ENCODE measurements at regions not wholly inside any gene's neighbourhood (a gene's known extent, or its start where the extent isn't known, plus 50 kb on each side); places are given as distances from the start of the nearest gene placed in this dataset.
"Not testable (repeated sequence)": the region's sequence is repeated elsewhere in the genome, so short reads cannot be mapped to it uniquely, and the experiment has no call there.

DNA sequence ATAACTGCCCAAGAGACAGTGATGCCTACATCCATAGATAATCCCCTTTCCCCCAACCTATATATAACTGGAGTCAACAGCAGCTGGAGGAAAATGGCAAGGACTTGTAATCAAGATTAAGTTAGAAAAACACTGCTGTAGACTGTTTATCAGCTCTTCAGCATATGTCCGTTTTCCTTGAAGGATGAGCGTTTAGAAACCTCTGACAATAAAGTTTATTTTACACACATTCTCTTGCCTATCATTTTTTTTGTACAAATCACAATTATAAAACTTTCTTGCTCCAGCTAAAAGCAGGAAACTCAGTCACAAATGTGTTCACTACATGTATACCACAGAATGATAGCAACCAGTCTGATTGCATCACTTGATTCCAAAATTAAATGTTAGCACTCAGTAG is 50.8 kb downstream of the PPIAL4G start:
- FAIRE-seq; H3K27ac ChIP-seq (ENCODE audit: extremely low read length, insufficient read depth, low read length); CTCF ChIA-PET (ENCODE audit: low intra/inter-chr PET ratio, low total read pairs); H3K27me3 ChIP-seq (ENCODE audit: control insufficient read depth in 1 of 2, insufficient read depth in 2 of 2, low read length in 2 of 2); intact Hi-C loops (cut with micrococcal nuclease; ENCODE audit: unreplicated experiment); BruUV-seq (replicated peaks); H4K20me1 ChIP-seq (ENCODE audit: insufficient read depth, low read length); H3K79me2 ChIP-seq (ENCODE audit: insufficient read depth, low read length); POLR2A ChIA-PET; ATAC-seq; H3K36me3 ChIP-seq (replicated peaks in 1 of 2; ENCODE audit: control insufficient read depth in 1 of 2, insufficient read depth in 2 of 2, low read length in 2 of 2); H3K9me3 ChIP-seq (ENCODE audit: low read length); H3K4me2 ChIP-seq (ENCODE audit: low read depth, low read length); DNase-seq (ENCODE audit: low spot score); H3K9ac ChIP-seq (ENCODE audit: insufficient read depth, low read depth, low read length); H2AFZ ChIP-seq (ENCODE audit: low read length); H3K4me3 ChIP-seq (replicated peaks in 1 of 3; ENCODE audit: insufficient read depth in 1 of 3, low read depth in 2 of 3, low read length in 3 of 3): not testable (repeated sequence)
- H3K4me1 ChIP-seq (ENCODE audit: insufficient read depth, low read length), result peaks cover 32% of the 10 kb centered on the region
- in situ Hi-C loops (cut with HindIII; ENCODE audit: extremely low pct_ligation_motif_present, low pct_unique_long_range_greater_than_20kb), result loop anchor here (10.0 kb wide), 1 partner anchor 48 kb away; no protein-coding TSS in a partner anchor
- whole genome bisulfite sequencing (ENCODE audit: low lambda C conversion rate), result 91% methylated on average over 2 of the region's 2 CpGs

DNA sequence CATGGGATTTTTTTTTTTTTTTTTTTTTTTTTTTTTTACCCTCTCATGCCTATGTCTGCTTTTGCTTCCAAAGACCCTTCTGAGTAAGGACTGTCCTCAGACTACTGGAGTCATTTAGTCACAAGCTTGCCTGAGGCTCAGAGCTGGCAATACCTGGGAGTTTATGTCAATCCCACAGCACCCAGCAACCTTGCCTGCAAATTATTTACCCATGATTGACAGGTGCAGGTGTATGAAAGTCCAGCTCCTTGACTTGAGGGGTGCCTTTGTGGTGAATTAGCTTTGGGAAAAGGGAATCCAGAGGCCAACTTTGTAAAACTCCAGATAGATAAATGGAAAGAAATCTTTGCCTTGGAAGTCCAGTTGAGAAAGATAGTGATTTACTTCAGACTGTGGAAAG is 53.2 kb downstream of the PPIAL4G start:
- H3K79me2 ChIP-seq (ENCODE audit: insufficient read depth, low read length); H3K27me3 ChIP-seq (ENCODE audit: control insufficient read depth in 1 of 2, insufficient read depth in 2 of 2, low read length in 2 of 2); H3K4me2 ChIP-seq (ENCODE audit: low read depth, low read length); H2AFZ ChIP-seq (ENCODE audit: low read length); H4K20me1 ChIP-seq (ENCODE audit: insufficient read depth, low read length); H3K36me3 ChIP-seq (replicated peaks in 1 of 2; ENCODE audit: control insufficient read depth in 1 of 2, insufficient read depth in 2 of 2, low read length in 2 of 2); H3K4me3 ChIP-seq (replicated peaks in 1 of 3; ENCODE audit: insufficient read depth in 1 of 3, low read depth in 2 of 3, low read length in 3 of 3); CTCF ChIA-PET (ENCODE audit: low intra/inter-chr PET ratio, low total read pairs); ATAC-seq; H3K9ac ChIP-seq (ENCODE audit: insufficient read depth, low read depth, low read length); H3K27ac ChIP-seq (ENCODE audit: extremely low read length, insufficient read depth, low read length); BruUV-seq (replicated peaks); intact Hi-C loops (cut with micrococcal nuclease; ENCODE audit: unreplicated experiment); H3K9me3 ChIP-seq (ENCODE audit: low read length); DNase-seq (ENCODE audit: low spot score); FAIRE-seq: not testable (repeated sequence)
- peaks cover 56% of the 10 kb centered on the region for H3K4me1 ChIP-seq (ENCODE audit: insufficient read depth, low read length)
- in situ Hi-C loops (cut with HindIII; ENCODE audit: extremely low pct_ligation_motif_present, low pct_unique_long_range_greater_than_20kb), result loop anchor here (10.0 kb wide), 1 partner anchor 45 kb away; no protein-coding TSS in a partner anchor
- TF ChIP-seq, protein P1, sequence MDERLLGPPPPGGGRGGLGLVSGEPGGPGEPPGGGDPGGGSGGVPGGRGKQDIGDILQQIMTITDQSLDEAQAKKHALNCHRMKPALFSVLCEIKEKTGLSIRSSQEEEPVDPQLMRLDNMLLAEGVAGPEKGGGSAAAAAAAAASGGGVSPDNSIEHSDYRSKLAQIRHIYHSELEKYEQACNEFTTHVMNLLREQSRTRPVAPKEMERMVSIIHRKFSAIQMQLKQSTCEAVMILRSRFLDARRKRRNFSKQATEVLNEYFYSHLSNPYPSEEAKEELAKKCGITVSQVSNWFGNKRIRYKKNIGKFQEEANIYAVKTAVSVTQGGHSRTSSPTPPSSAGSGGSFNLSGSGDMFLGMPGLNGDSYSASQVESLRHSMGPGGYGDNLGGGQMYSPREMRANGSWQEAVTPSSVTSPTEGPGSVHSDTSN (CRISPR knock-in tag; IDR thresholded peaks at IDR 0.05), result peak; percentile 73
- TF ChIP-seq, protein P2, sequence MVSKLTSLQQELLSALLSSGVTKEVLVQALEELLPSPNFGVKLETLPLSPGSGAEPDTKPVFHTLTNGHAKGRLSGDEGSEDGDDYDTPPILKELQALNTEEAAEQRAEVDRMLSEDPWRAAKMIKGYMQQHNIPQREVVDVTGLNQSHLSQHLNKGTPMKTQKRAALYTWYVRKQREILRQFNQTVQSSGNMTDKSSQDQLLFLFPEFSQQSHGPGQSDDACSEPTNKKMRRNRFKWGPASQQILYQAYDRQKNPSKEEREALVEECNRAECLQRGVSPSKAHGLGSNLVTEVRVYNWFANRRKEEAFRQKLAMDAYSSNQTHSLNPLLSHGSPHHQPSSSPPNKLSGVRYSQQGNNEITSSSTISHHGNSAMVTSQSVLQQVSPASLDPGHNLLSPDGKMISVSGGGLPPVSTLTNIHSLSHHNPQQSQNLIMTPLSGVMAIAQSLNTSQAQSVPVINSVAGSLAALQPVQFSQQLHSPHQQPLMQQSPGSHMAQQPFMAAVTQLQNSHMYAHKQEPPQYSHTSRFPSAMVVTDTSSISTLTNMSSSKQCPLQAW (CRISPR knock-in tag; IDR thresholded peaks at IDR 0.05), result 0 out of 2 replicates have a peak, but pooled peaks have one; percentile 33
- TF ChIP-seq, protein P3, sequence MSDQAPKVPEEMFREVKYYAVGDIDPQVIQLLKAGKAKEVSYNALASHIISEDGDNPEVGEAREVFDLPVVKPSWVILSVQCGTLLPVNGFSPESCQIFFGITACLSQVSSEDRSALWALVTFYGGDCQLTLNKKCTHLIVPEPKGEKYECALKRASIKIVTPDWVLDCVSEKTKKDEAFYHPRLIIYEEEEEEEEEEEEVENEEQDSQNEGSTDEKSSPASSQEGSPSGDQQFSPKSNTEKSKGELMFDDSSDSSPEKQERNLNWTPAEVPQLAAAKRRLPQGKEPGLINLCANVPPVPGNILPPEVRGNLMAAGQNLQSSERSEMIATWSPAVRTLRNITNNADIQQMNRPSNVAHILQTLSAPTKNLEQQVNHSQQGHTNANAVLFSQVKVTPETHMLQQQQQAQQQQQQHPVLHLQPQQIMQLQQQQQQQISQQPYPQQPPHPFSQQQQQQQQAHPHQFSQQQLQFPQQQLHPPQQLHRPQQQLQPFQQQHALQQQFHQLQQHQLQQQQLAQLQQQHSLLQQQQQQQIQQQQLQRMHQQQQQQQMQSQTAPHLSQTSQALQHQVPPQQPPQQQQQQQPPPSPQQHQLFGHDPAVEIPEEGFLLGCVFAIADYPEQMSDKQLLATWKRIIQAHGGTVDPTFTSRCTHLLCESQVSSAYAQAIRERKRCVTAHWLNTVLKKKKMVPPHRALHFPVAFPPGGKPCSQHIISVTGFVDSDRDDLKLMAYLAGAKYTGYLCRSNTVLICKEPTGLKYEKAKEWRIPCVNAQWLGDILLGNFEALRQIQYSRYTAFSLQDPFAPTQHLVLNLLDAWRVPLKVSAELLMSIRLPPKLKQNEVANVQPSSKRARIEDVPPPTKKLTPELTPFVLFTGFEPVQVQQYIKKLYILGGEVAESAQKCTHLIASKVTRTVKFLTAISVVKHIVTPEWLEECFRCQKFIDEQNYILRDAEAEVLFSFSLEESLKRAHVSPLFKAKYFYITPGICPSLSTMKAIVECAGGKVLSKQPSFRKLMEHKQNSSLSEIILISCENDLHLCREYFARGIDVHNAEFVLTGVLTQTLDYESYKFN (CRISPR knock-in tag; conservative IDR thresholded peaks at IDR 0.05), result 0 out of 2 replicates have a peak, but pooled peaks have one; percentile 20
- POLR2A ChIA-PET, result interaction anchor here (2.2 kb wide), 1 partner anchor 41 kb away, joined by 8 read pairs; no protein-coding TSS in a partner anchor

DNA sequence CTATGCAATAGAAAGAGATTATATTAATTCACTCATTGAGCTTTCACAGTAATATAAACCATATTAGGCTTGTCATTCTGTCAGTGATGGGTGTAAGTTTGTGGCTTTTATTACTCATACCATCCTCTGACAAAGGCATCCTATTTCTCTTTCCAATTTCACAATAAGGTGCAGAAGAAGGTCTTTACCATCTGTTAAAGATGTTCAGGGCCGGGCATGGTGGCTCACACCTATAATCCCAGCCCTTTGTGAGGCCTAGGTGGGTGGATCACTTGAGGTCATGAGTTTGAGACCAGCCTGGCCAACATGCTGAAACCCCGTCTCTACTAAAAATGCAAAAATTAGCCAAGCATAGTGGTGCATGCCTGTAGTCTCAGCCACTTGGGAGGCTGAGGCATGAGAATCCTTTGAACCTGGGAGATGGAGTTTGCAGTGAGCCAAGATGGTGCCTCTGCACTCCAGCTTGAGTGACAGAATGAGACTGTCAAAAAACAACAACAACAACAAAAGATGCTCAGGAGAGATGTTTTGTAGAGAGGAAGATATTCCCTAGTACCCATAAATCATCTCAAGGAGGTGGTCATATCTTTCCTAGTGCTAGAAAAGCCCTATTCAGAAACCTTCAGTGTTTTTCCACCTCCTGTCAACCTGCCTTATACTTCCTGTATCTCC is 56.0 kb downstream of the PPIAL4G start:
- H3K27me3 ChIP-seq (ENCODE audit: control insufficient read depth in 1 of 2, insufficient read depth in 2 of 2, low read length in 2 of 2); intact Hi-C loops (cut with micrococcal nuclease; ENCODE audit: unreplicated experiment); ATAC-seq; H3K9ac ChIP-seq (ENCODE audit: insufficient read depth, low read depth, low read length); FAIRE-seq; H3K36me3 ChIP-seq (replicated peaks in 1 of 2; ENCODE audit: control insufficient read depth in 1 of 2, insufficient read depth in 2 of 2, low read length in 2 of 2); H3K79me2 ChIP-seq (ENCODE audit: insufficient read depth, low read length); H2AFZ ChIP-seq (ENCODE audit: low read length); BruUV-seq (replicated peaks); CTCF ChIA-PET (ENCODE audit: low intra/inter-chr PET ratio, low total read pairs); H3K27ac ChIP-seq (ENCODE audit: extremely low read length, insufficient read depth, low read length); in situ Hi-C loops (cut with HindIII; ENCODE audit: extremely low pct_ligation_motif_present, low pct_unique_long_range_greater_than_20kb); DNase-seq (ENCODE audit: low spot score); H3K9me3 ChIP-seq (ENCODE audit: low read length); H4K20me1 ChIP-seq (ENCODE audit: insufficient read depth, low read length); H3K4me3 ChIP-seq (replicated peaks in 1 of 3; ENCODE audit: insufficient read depth in 1 of 3, low read depth in 2 of 3, low read length in 3 of 3): not testable (repeated sequence)
- POLR2A ChIA-PET, result interaction anchor here (1.2 kb wide), 1 partner anchor 38 kb away, joined by 4 read pairs; no protein-coding TSS in a partner anchor
- Histone ChIP-seq H3K4me2 (ENCODE audit: low read depth, low read length) (peak overlapping the region; percentile 32; the same call in 1 of the 2 replicates), H3K4me1 (ENCODE audit: insufficient read depth, low read length) (peaks cover 80% of the 10 kb centered on the region)
- WGBS (ENCODE audit: low lambda C conversion rate), result 92% methylated on average over 2 of the region's 2 CpGs
